Astrocyte (in vitro differentiated cells and primary cell): ENCODE measurements at regions not wholly inside any gene's neighbourhood (a gene's known extent, or its start where the extent isn't known, plus 50 kb on each side); places are given as distances from the start of the nearest gene placed in this dataset.

Experiments
- DNase-seq: peaks from one replicate; pipeline ENCODE4 v3.0.0-alpha.2; 2010; ENCODE audit warnings: low read depth
- FAIRE-seq: peaks from 2 replicates; lab custom pipeline; 2011; peaks lifted over from hg19 to GRCh38; lab: Jason Lieb, UNC
- H2AFZ ChIP-seq: 2 replicates; pipeline ENCODE4 v1.6.0; 2012; ENCODE audit warnings: low read depth, low read length, inconsistent platforms
- H3K27ac ChIP-seq: 2 replicates; pipeline ENCODE4 v1.5.1; 2011; ENCODE audit warnings: low read depth, low read length, inconsistent platforms
- H3K27me3 ChIP-seq: 2 replicates; pipeline ENCODE4 v1.6.0; 2011; ENCODE audit warnings: low read length, inconsistent platforms; ENCODE audit not compliant: insufficient read depth
- H3K36me3 ChIP-seq: 2 replicates; pipeline ENCODE4 v1.5.1; 2011; ENCODE audit warnings: low read length, inconsistent platforms; ENCODE audit not compliant: insufficient read depth
- H3K4me1 ChIP-seq: 2 replicates; pipeline ENCODE4 v1.5.1; 2011; ENCODE audit warnings: low read length, inconsistent platforms; ENCODE audit not compliant: insufficient read depth
- H3K4me2 ChIP-seq: 2 replicates; pipeline ENCODE4 v1.6.0; 2012; ENCODE audit warnings: low read length, inconsistent platforms
- H3K4me3 ChIP-seq: 2 replicates; pipeline ENCODE4 v1.5.1; 2011; ENCODE audit warnings: low read depth, mild to moderate bottlenecking, low read length, inconsistent platforms; ENCODE audit not compliant: insufficient read depth
- H3K79me2 ChIP-seq: 2 replicates; pipeline ENCODE4 v1.6.0; 2012; ENCODE audit warnings: mild to moderate bottlenecking, low read length, inconsistent platforms; ENCODE audit not compliant: insufficient read depth
- H3K9ac ChIP-seq: 2 replicates; pipeline ENCODE4 v1.6.0; 2012; ENCODE audit warnings: mild to moderate bottlenecking, low read length, inconsistent platforms
- H3K9me3 ChIP-seq: 2 replicates; pipeline ENCODE4 v1.5.1; 2012; ENCODE audit warnings: low read depth, mild to moderate bottlenecking, low read length, inconsistent platforms; ENCODE audit not compliant: insufficient read depth
- H4K20me1 ChIP-seq: 2 replicates; pipeline ENCODE4 v1.6.0; 2012; ENCODE audit warnings: low read length, inconsistent platforms; ENCODE audit not compliant: insufficient read depth
- H3K27ac Mint-ChIP-seq: one replicate; pipeline ENCODE4 v1.8.0; 2021; ENCODE audit warnings: mild to moderate bottlenecking, mixed read lengths; ENCODE audit not compliant: unreplicated experiment
- H3K27me3 Mint-ChIP-seq: one replicate; pipeline ENCODE4 v1.8.0; 2021; ENCODE audit warnings: low read depth, mixed read lengths; ENCODE audit not compliant: unreplicated experiment
- H3K36me3 Mint-ChIP-seq: one replicate; pipeline ENCODE4 v1.8.0; 2021; ENCODE audit warnings: low read depth, mixed read lengths; ENCODE audit not compliant: unreplicated experiment
- H3K4me1 Mint-ChIP-seq: one replicate; pipeline ENCODE4 v1.8.0; 2021; ENCODE audit warnings: low read depth, mixed read lengths; ENCODE audit not compliant: unreplicated experiment
- H3K4me3 Mint-ChIP-seq: one replicate; pipeline ENCODE4 v1.8.0; 2021; ENCODE audit warnings: mild to moderate bottlenecking, moderate library complexity, mixed read lengths; ENCODE audit not compliant: unreplicated experiment
- H3K9me3 Mint-ChIP-seq: one replicate; pipeline ENCODE4 v1.8.0; 2021; ENCODE audit warnings: mild to moderate bottlenecking, mixed read lengths; ENCODE audit not compliant: unreplicated experiment
- EZH2 ChIP-seq: IDR thresholded peaks from 2 replicates; pipeline ENCODE4 v1.6.1; 2012; ENCODE audit warnings: mild to moderate bottlenecking, low read length, inconsistent platforms; ENCODE audit not compliant: insufficient read depth
- TF ChIP-seq, protein P1 (sequence below): IDR thresholded peaks from 2 replicates; pipeline ENCODE4 v1.5.1; 2011; ENCODE audit warnings: low read depth, mild to moderate bottlenecking, inconsistent platforms, low read length, moderate library complexity; ENCODE audit not compliant: insufficient read depth

DNA sequence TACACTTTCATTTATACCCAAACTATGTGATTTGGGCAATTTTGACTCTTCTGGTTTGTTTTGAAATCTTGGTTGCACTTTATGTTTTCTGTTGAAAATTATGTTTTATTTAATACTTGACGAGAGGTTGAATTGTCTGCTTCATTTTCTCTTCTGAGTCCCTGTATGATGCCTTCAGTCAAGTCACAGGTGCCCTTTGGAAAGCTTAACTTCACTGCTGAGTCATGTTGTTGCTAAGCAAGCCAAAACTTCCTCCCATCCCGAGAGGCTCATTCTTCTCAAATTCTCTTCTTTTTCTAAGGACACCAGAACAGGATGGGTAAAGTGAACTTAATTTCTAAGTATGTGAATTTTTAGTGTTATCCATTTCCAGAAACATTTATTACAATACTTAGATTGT, 455.3 kb upstream of the PTGER4 start:
- Mint-ChIP-seq H3K27ac (peak overlapping the region; percentile 86), H3K4me3 (no peak overlapping the region), H3K9me3 (no peaks in the 10 kb centered on the region)

GRCh38 chr5:40223884-40224402, 455.8 kb upstream of the PTGER4 start:
- no peak for TF ChIP-seq EZH2
- TF ChIP-seq, protein P1, sequence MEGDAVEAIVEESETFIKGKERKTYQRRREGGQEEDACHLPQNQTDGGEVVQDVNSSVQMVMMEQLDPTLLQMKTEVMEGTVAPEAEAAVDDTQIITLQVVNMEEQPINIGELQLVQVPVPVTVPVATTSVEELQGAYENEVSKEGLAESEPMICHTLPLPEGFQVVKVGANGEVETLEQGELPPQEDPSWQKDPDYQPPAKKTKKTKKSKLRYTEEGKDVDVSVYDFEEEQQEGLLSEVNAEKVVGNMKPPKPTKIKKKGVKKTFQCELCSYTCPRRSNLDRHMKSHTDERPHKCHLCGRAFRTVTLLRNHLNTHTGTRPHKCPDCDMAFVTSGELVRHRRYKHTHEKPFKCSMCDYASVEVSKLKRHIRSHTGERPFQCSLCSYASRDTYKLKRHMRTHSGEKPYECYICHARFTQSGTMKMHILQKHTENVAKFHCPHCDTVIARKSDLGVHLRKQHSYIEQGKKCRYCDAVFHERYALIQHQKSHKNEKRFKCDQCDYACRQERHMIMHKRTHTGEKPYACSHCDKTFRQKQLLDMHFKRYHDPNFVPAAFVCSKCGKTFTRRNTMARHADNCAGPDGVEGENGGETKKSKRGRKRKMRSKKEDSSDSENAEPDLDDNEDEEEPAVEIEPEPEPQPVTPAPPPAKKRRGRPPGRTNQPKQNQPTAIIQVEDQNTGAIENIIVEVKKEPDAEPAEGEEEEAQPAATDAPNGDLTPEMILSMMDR = no peak
- peak overlapping the region; percentile 49 for H3K9ac ChIP-seq
- DNase-seq (peak; percentile 94), FAIRE-seq (no peak)
- no peaks in the 10 kb centered on the region for H4K20me1 ChIP-seq
- no peaks in the 10 kb centered on the region for H3K9me3 ChIP-seq
- peak overlapping the region; percentile 86 for H3K27ac ChIP-seq
- Mint-ChIP-seq H3K9me3 (no peaks in the 10 kb centered on the region), H3K36me3 (no peaks in the 10 kb centered on the region), H3K4me1 (peaks cover 34% of the 10 kb centered on the region), H3K27ac (peak overlapping the region; percentile 86), H3K4me3 (no peak overlapping the region), H3K27me3 (no peaks in the 10 kb centered on the region)
- peak overlapping the region; percentile 69 for H3K4me2 ChIP-seq
- no peaks in the 10 kb centered on the region for H3K36me3 ChIP-seq
- H3K4me3 ChIP-seq = no peak overlapping the region
- no peak overlapping the region for H2AFZ ChIP-seq
- H3K4me1 ChIP-seq = peaks cover 30% of the 10 kb centered on the region
- no peaks in the 10 kb centered on the region for H3K27me3 ChIP-seq
- H3K79me2 ChIP-seq = no peaks in the 10 kb centered on the region

More for the DNA sequence above, 455.3 kb upstream of the PTGER4 start:
- Histone ChIP-seq H3K4me2 (peak overlapping the region; percentile 69), H3K27ac (peak overlapping the region; percentile 86), H3K27me3 (no peaks in the 10 kb centered on the region), H3K9ac (peak overlapping the region; percentile 49), H3K4me1 (peaks cover 30% of the 10 kb centered on the region), H2AFZ (no peak overlapping the region), H3K79me2 (no peaks in the 10 kb centered on the region), H3K9me3 (no peaks in the 10 kb centered on the region), H3K4me3 (no peak overlapping the region), H3K36me3 (no peaks in the 10 kb centered on the region), H4K20me1 (no peaks in the 10 kb centered on the region)
- no peaks in the 10 kb centered on the region for H3K27me3 Mint-ChIP-seq
- TF ChIP-seq, protein P1 = no peak
- no peak for TF ChIP-seq EZH2
- DNase-seq (peak; percentile 42), FAIRE-seq (no peak)
- H3K36me3 Mint-ChIP-seq = no peaks in the 10 kb centered on the region
- peaks cover 34% of the 10 kb centered on the region for H3K4me1 Mint-ChIP-seq

DNA sequence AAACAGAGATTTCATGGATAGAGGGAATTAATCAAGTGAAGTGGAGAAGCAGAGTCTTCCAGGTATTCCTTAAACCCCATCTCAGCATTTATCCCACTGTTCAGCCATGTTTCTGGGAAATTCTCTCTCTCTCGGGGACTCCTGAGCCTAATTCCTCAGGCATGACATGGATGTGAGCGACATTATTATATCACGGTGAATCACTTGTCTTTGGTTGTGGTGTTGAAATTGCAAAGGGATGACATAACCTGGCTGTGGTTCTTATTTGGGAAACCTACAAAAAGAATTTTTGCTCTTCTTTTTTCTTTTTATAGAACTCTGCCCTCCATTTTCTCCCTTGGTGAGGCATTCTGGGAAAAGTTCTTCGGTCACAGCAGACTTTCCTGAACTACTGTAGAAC, 457.9 kb upstream of the PTGER4 start:
- TF ChIP-seq, protein P1 = no peak
- FAIRE-seq (peak; percentile 66), DNase-seq (peak; percentile 88)
- Mint-ChIP-seq H3K36me3 (no peaks in the 10 kb centered on the region), H3K27me3 (no peaks in the 10 kb centered on the region), H3K4me3 (no peak overlapping the region), H3K27ac (peak overlapping the region; percentile 87), H3K4me1 (peaks cover 29% of the 10 kb centered on the region), H3K9me3 (peaks cover 3% of the 10 kb centered on the region)
- Histone ChIP-seq H3K79me2 (no peaks in the 10 kb centered on the region), H3K4me2 (peak overlapping the region; percentile 24), H4K20me1 (no peaks in the 10 kb centered on the region), H3K4me1 (peaks cover 30% of the 10 kb centered on the region), H3K9ac (peak overlapping the region; percentile 25), H3K36me3 (no peaks in the 10 kb centered on the region), H3K9me3 (no peaks in the 10 kb centered on the region), H3K27ac (peak overlapping the region; percentile 86), H3K27me3 (no peaks in the 10 kb centered on the region), H2AFZ (peak overlapping the region; percentile 4), H3K4me3 (no peak overlapping the region)
